Endothelial cell (in vitro differentiated cells): ENCODE measurements at regions not wholly inside any gene's neighbourhood (a gene's known extent, or its start where the extent isn't known, plus 50 kb on each side); places are given as distances from the start of the nearest gene placed in this dataset.

Experiments used
- DNase-seq: peaks from one replicate; pipeline ENCODE4 v3.0.0; 2021; ENCODE audit warnings: low spot score
- H3K27ac Mint-ChIP-seq: one replicate; pipeline ENCODE4 v1.8.0; 2021; ENCODE audit warnings: mixed read lengths, inconsistent platforms; ENCODE audit not compliant: unreplicated experiment
- H3K27me3 Mint-ChIP-seq: one replicate; pipeline ENCODE4 v1.8.0; 2021; ENCODE audit warnings: mild to moderate bottlenecking, moderate library complexity, mixed read lengths, inconsistent platforms; ENCODE audit not compliant: unreplicated experiment
- H3K36me3 Mint-ChIP-seq: one replicate; pipeline ENCODE4 v1.8.0; 2021; ENCODE audit warnings: mild to moderate bottlenecking, low read depth, mixed read lengths, inconsistent platforms; ENCODE audit not compliant: unreplicated experiment
- H3K4me1 Mint-ChIP-seq: one replicate; pipeline ENCODE4 v1.8.0; 2021; ENCODE audit warnings: mild to moderate bottlenecking, mixed read lengths, inconsistent platforms; ENCODE audit not compliant: unreplicated experiment
- H3K4me3 Mint-ChIP-seq: one replicate; pipeline ENCODE4 v1.8.0; 2021; ENCODE audit warnings: mild to moderate bottlenecking, mixed read lengths, inconsistent platforms; ENCODE audit not compliant: unreplicated experiment
- H3K9me3 Mint-ChIP-seq: one replicate; pipeline ENCODE4 v1.8.0; 2021; ENCODE audit warnings: mixed read lengths, inconsistent platforms; ENCODE audit not compliant: unreplicated experiment
- TF ChIP-seq, protein P1 (sequence below): fragments of 200-600 bp; sonication (generic); IDR thresholded peaks from one replicate; pipeline ENCODE4 v1.5.0; 2021; ENCODE audit warnings: antibody characterized with exemption; ENCODE audit not compliant: unreplicated experiment

DNA sequence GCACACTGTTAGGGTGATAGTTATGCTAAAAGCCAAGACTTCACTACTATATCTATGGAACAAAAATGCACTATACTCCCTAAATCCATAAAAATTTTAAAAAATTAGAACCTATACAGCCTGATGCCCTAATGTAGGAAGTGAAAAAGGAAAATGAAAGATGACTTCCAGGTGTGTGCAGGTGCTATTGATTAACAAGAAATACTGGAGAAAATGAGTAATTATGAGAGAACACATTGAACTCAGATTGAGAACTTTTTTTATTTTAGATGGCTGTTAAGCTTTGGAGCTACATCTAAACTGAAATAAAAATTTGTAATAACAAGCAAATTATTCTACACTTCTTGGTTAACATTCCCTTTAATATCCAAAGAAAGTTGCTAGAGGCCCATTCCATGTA is 1015.7 kb downstream of the PCDH9 start:
- Mint-ChIP-seq H3K27me3 (peaks cover 2% of the 10 kb centered on the region), H3K4me3 (no peak overlapping the region), H3K4me1 (no peaks in the 10 kb centered on the region), H3K36me3 (no peaks in the 10 kb centered on the region), H3K9me3 (no peaks in the 10 kb centered on the region), H3K27ac (no peak overlapping the region)
- TF ChIP-seq, protein P1, sequence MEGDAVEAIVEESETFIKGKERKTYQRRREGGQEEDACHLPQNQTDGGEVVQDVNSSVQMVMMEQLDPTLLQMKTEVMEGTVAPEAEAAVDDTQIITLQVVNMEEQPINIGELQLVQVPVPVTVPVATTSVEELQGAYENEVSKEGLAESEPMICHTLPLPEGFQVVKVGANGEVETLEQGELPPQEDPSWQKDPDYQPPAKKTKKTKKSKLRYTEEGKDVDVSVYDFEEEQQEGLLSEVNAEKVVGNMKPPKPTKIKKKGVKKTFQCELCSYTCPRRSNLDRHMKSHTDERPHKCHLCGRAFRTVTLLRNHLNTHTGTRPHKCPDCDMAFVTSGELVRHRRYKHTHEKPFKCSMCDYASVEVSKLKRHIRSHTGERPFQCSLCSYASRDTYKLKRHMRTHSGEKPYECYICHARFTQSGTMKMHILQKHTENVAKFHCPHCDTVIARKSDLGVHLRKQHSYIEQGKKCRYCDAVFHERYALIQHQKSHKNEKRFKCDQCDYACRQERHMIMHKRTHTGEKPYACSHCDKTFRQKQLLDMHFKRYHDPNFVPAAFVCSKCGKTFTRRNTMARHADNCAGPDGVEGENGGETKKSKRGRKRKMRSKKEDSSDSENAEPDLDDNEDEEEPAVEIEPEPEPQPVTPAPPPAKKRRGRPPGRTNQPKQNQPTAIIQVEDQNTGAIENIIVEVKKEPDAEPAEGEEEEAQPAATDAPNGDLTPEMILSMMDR, result no peak
- no peak for DNase-seq

GRCh38 chr13:66212511-66212910 is 1017.6 kb downstream of the PCDH9 start:
- Mint-ChIP-seq H3K4me3 (no peak overlapping the region), H3K36me3 (no peaks in the 10 kb centered on the region), H3K27ac (no peak overlapping the region), H3K4me1 (no peaks in the 10 kb centered on the region), H3K9me3 (no peaks in the 10 kb centered on the region), H3K27me3 (peaks cover 2% of the 10 kb centered on the region)
- TF ChIP-seq, protein P1, result no peak
- no peak for DNase-seq

DNA sequence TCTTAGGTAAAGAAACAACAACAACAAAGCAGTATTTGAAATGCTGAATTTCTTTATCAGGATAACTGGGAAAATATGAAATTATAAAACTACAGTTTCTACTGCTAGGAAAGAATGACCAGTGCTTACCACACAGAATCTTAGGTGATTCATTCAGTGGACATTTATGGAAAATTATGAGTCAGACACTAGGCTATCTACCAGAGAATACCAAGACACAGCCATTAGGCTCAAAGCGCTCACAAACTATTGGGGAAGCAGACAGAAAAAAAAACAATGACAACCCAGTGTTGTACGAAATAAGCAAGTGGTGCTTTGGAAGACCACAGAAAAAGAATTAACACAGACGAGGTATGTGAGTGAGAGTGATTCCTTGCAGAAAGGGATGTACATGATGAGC is 1019.5 kb downstream of the PCDH9 start:
- H3K27me3 Mint-ChIP-seq, result peaks cover 2% of the 10 kb centered on the region
- H3K4me1 Mint-ChIP-seq, result no peaks in the 10 kb centered on the region
- no peak overlapping the region for H3K4me3 Mint-ChIP-seq
- TF ChIP-seq, protein P1, result no peak
- H3K36me3 Mint-ChIP-seq, result no peaks in the 10 kb centered on the region
- DNase-seq, result no peak
- no peak overlapping the region for H3K27ac Mint-ChIP-seq
- no peaks in the 10 kb centered on the region for H3K9me3 Mint-ChIP-seq

DNA sequence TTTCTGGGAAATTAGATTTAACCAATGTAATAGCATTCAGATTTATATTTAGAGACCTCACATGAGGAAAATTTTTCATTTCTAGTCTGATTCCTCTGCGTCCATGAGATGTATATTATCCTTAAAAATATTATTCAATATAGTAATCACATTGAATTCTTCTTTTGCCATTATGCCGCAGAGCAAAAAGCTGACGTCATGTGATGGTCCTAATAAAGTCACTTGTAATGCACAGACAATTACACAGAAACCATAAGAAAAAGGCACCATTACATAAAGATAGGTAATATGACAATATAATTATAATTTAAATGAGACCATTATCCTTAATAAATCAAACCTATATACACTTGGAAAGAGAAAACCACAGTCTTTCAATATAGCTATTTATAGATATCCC is 1021.5 kb downstream of the PCDH9 start:
- Mint-ChIP-seq H3K36me3 (no peaks in the 10 kb centered on the region), H3K27ac (no peak overlapping the region), H3K4me3 (no peak overlapping the region), H3K27me3 (peaks cover 2% of the 10 kb centered on the region), H3K9me3 (no peaks in the 10 kb centered on the region), H3K4me1 (no peaks in the 10 kb centered on the region)
- TF ChIP-seq, protein P1, result no peak
- DNase-seq, result no peak

DNA sequence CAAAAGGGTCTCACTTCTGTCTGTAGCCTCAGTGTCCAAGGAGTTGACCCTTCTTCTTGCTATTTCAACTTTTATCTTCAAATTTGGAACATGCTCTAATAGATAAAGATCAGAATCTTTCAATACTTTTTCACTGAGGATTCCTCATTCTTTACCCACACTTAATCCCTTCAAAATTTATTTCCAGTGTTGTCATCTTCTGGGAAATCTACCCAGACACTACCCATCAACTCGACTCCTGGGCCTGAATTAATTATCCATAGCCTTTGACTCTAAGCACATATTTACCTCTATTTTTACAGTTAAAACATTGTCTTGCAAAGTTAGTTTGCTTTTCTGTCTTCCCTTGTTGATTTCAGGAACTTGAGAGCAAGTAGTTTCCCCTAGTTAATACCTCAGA is 1022.5 kb downstream of the PCDH9 start:
- no peaks in the 10 kb centered on the region for H3K9me3 Mint-ChIP-seq

More for the DNA sequence above, 1022.5 kb downstream of the PCDH9 start:
- no peak for DNase-seq
- H3K4me3 Mint-ChIP-seq, result no peak overlapping the region
- no peaks in the 10 kb centered on the region for H3K4me1 Mint-ChIP-seq
- H3K27ac Mint-ChIP-seq, result no peak overlapping the region
- peaks cover 2% of the 10 kb centered on the region for H3K27me3 Mint-ChIP-seq
- no peaks in the 10 kb centered on the region for H3K36me3 Mint-ChIP-seq
- TF ChIP-seq, protein P1, result no peak
